Fibroblast of skin of right biceps (primary cell): ENCODE measurements at regions not wholly inside any gene's neighbourhood (a gene's known extent, or its start where the extent isn't known, plus 50 kb on each side); places are given as distances from the start of the nearest gene placed in this dataset.
A peak's percentile ranks its signal among the peaks of the same experiment; 100 is the strongest.

Experiments used
- DNase-seq: peaks from one replicate; pipeline ENCODE4 v3.0.0-alpha.2; 2013

GRCh38 chr11:134791102-134791501 is 379.1 kb upstream of the B3GAT1 start:
- no peak for DNase-seq

- no peak for DNase-seq
Observed at GRCh38 chr11:134789104-134789503, 377.1 kb upstream of the B3GAT1 start.

GRCh38 chr11:134786636-134787035 is 374.6 kb upstream of the B3GAT1 start:
- DNase-seq = no peak

- DNase-seq = no peak
Observed at GRCh38 chr11:134785660-134786284, 373.7 kb upstream of the B3GAT1 start.

GRCh38 chr11:134785059-134785458 is 373.0 kb upstream of the B3GAT1 start:
- DNase-seq = no peak

- no peak for DNase-seq
Observed at GRCh38 chr11:134784568-134784967, 372.5 kb upstream of the B3GAT1 start.

GRCh38 chr11:134784046-134784445 is 372.0 kb upstream of the B3GAT1 start:
- no peak for DNase-seq

- no peak for DNase-seq
Observed at GRCh38 chr11:134783234-134783633, 371.2 kb upstream of the B3GAT1 start.

- no peak for DNase-seq
Observed at GRCh38 chr11:134781380-134781866, 369.4 kb upstream of the B3GAT1 start.

- no peak for DNase-seq
Observed at GRCh38 chr11:134780486-134781147, 368.6 kb upstream of the B3GAT1 start.

- DNase-seq = no peak
Observed at GRCh38 chr11:134779179-134779578, 367.1 kb upstream of the B3GAT1 start.

- DNase-seq = no peak
Observed at GRCh38 chr11:134768463-134768862, 356.4 kb upstream of the B3GAT1 start.

GRCh38 chr11:134765565-134765964 is 353.5 kb upstream of the B3GAT1 start:
- no peak for DNase-seq

- no peak for DNase-seq
Observed at GRCh38 chr11:134764966-134765365, 352.9 kb upstream of the B3GAT1 start.

- DNase-seq = no peak
Observed at GRCh38 chr11:134764367-134764766, 352.3 kb upstream of the B3GAT1 start.

- no peak for DNase-seq
Observed at GRCh38 chr11:134763030-134763388, 351.0 kb upstream of the B3GAT1 start.

GRCh38 chr11:134762248-134763029 is 350.4 kb upstream of the B3GAT1 start:
- DNase-seq = peak; percentile 8

GRCh38 chr11:134761926-134762247 is 349.8 kb upstream of the B3GAT1 start:
- DNase-seq = no peak

GRCh38 chr11:134761386-134761785 is 349.3 kb upstream of the B3GAT1 start:
- DNase-seq = no peak

GRCh38 chr11:134760957-134761356 is 348.9 kb upstream of the B3GAT1 start:
- no peak for DNase-seq

- no peak for DNase-seq
Observed at GRCh38 chr11:134760299-134760698, 348.3 kb upstream of the B3GAT1 start.

GRCh38 chr11:134759855-134760254 is 347.8 kb upstream of the B3GAT1 start:
- DNase-seq = no peak

GRCh38 chr11:134759274-134759673 is 347.2 kb upstream of the B3GAT1 start:
- no peak for DNase-seq

GRCh38 chr11:134758342-134758931 is 346.4 kb upstream of the B3GAT1 start:
- no peak for DNase-seq
